DND-41 (cell line): ENCODE measurements at regions not wholly inside any gene's neighbourhood (a gene's known extent, or its start where the extent isn't known, plus 50 kb on each side); places are given as distances from the start of the nearest gene placed in this dataset.

Source experiments
- CTCF ChIP-seq: IDR thresholded peaks from 2 replicates; pipeline ENCODE4 v1.5.1; 2012; ENCODE audit warnings: borderline replicate concordance, low read length, moderate library complexity, mild to moderate bottlenecking; ENCODE audit not compliant: poor library complexity, severe bottlenecking; ENCODE audit errors: extremely low read depth
- EZH2 ChIP-seq: IDR thresholded peaks from 3 replicates; pipeline ENCODE4 v1.6.1; 2012; ENCODE audit warnings: borderline replicate concordance, low read depth, mild to moderate bottlenecking, moderate library complexity, low read length, inconsistent platforms; ENCODE audit not compliant: severe bottlenecking

- no peak for TF ChIP-seq CTCF
- TF ChIP-seq EZH2, result no peak
Measured at GRCh38 chr2:120824246-120824645, 88.6 kb downstream of the GLI2 start.
